Pancreas (tissue), 10 donors: ENCODE measurements at regions not wholly inside any gene's neighbourhood (a gene's known extent, or its start where the extent isn't known, plus 50 kb on each side); places are given as distances from the start of the nearest gene placed in this dataset.

Experiments
- ATAC-seq, 4 donors: fragments of 200-7000 bp; cut with Tn5 transposase; one replicate each; pipeline versions ENCODE4 v1.8.0 to v1.9.1; 2020; ENCODE audit warnings: mild to moderate bottlenecking in 4 of 4, moderate library complexity in 4 of 4
- DNase-seq, 6 donors: peaks; one replicate each; pipeline ENCODE4 v3.0.0-alpha.2; 2020
- FAIRE-seq: peaks from 2 replicates; lab custom pipeline; 2012; peaks lifted over from hg19 to GRCh38; lab: Jason Lieb, UNC
- H3K27ac ChIP-seq, 4 donors: fragments of 200-600 bp; sonication (generic); 1 replicate in 3 of 4; 2 replicates in 1 of 4; pipeline versions ENCODE4 v1.5.0 to v1.8.0; 2020
- H3K27me3 ChIP-seq, 4 donors: fragments of 200-600 bp; one replicate each; pipeline ENCODE4 v1.8.0; 2021
- H3K36me3 ChIP-seq, 3 donors: fragments of 200-600 bp; sonication (generic) in 1 of 3; one replicate each; pipeline versions ENCODE4 v1.5.0 to v1.8.0; 2020 to 2021
- H3K4me1 ChIP-seq, 3 donors: fragments of 200-600 bp; one replicate each; pipeline ENCODE4 v1.8.0; 2021
- H3K4me3 ChIP-seq, 4 donors: fragments of 200-600 bp; sonication (generic) in 2 of 4; one replicate each; pipeline versions ENCODE4 v1.5.0 to v1.8.0; 2020 to 2021
- H3K9me3 ChIP-seq, 4 donors: fragments of 200-600 bp; one replicate each; pipeline ENCODE4 v1.8.0; 2021
- CTCF ChIP-seq, 4 donors: fragments of 200-600 bp; sonication (generic) in 3 of 4; IDR thresholded peaks; one replicate each; pipeline versions ENCODE4 v1.5.0 to v1.8.0; 2021; ENCODE audit warnings: antibody characterized with exemption in 4 of 4
- WGBS, 2 donors: extraction: QIAGEN DNeasy Blood & Tissue Kit; methylation state at CpG; one replicate each; pipeline ENCODE4 v1.1.7; 2013; 5-methylcytosine and 5-hydroxymethylcytosine counted together
- intact Hi-C, 3 donors: fragments of 100-400 bp; cut with DNase I; formaldehyde crosslinking; loops; one replicate each; pipeline versions ENCODE4 v1.11.1 to v1.14.2; 2022
- donor health status: healthy with polysubstance abuse.
- donor health status: DM: no; HTN: no; CAD: no; lungs with moderate emphysema.
- donor health status: DM: no; HTN: no; CAD: no.
- donor health status: control.
- donor health status: control.
- donor health status: Bipolar disorder and iron deficiency.
- donor health status: DM: yes; HTN: yes; CAD: no.
- donor health status: DM: no; HTN: no; CAD: no.
- donor health status: DM: no; HTN: no; CAD: no.
- donor health status: DM: yes; HTN: yes; CAD: no.

GRCh38 chr16:60731329-60732050 lies 1304.7 kb downstream of the CDH8 start:
- no peaks in the 10 kb centered on the region for H3K4me1 ChIP-seq
- no peaks in the 10 kb centered on the region for H3K36me3 ChIP-seq
- intact Hi-C loops: no loop called here
- no peaks in the 10 kb centered on the region for H3K9me3 ChIP-seq
- no peak for TF ChIP-seq CTCF (IDR thresholded peaks at IDR 0.05)
- ATAC-seq (no peak), DNase-seq (no peak), FAIRE-seq (no peak)
- H3K27me3 ChIP-seq: no peaks in the 10 kb centered on the region
- H3K4me3 ChIP-seq: no peak overlapping the region
- no peak overlapping the region for H3K27ac ChIP-seq
- WGBS, 2 donors: 43 to 56% methylated on average over 5 of the region's 5 CpGs

GRCh38 chr16:60729051-60729450 lies 1307.2 kb downstream of the CDH8 start:
- no peaks in the 10 kb centered on the region for H3K27me3 ChIP-seq
- intact Hi-C loops: no loop called here
- no peaks in the 10 kb centered on the region for H3K9me3 ChIP-seq
- TF ChIP-seq CTCF (IDR thresholded peaks at IDR 0.05): no peak
- H3K27ac ChIP-seq: no peak overlapping the region
- H3K4me1 ChIP-seq: no peaks in the 10 kb centered on the region
- DNase-seq (no peak), FAIRE-seq (no peak), ATAC-seq (no peak)
- H3K4me3 ChIP-seq: no peak overlapping the region
- no peaks in the 10 kb centered on the region for H3K36me3 ChIP-seq

DNA sequence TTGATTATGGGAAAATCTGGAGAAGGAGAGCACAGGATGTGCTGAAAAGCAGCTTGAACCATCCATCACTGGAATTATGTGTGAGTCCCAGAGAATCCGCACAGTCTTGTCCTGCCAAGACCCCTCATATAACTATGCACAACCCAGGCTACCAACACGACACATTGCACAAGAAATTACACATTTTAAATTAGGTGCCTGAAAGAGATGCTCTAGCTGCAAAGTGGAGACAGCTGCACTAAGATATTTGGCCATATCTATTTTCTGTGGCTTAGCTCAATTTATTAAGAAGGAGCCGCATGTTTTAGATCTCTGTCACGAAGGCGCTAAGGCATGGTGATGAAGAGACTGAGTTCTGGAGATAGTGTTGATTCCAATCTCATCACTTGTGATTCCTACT lies 1308.4 kb downstream of the CDH8 start:
- Histone ChIP-seq H3K27me3 (no peaks in the 10 kb centered on the region), H3K4me1 (no peaks in the 10 kb centered on the region)
- ATAC-seq: no peak

GRCh38 chr16:60720060-60720459 lies 1316.2 kb downstream of the CDH8 start:
- H3K27ac ChIP-seq: no peak overlapping the region
- H3K36me3 ChIP-seq: no peaks in the 10 kb centered on the region
- H3K9me3 ChIP-seq: no peaks in the 10 kb centered on the region
- no peaks in the 10 kb centered on the region for H3K27me3 ChIP-seq
- no peaks in the 10 kb centered on the region for H3K4me1 ChIP-seq
- H3K4me3 ChIP-seq: no peak overlapping the region
- WGBS, 2 donors: 55 to 75% methylated on average over 2 of the region's 2 CpGs
- intact Hi-C loops: no loop called here
- ATAC-seq (no peak), FAIRE-seq (no peak), DNase-seq (no peak)
- no peak for TF ChIP-seq CTCF (IDR thresholded peaks at IDR 0.05)

More for the DNA sequence above, 1308.4 kb downstream of the CDH8 start:
- Histone ChIP-seq H3K4me3 (no peak overlapping the region), H3K9me3 (no peaks in the 10 kb centered on the region), H3K27ac (no peak overlapping the region), H3K36me3 (no peaks in the 10 kb centered on the region)
- WGBS, 2 donors: 66 to 78% methylated on average over 5 of the region's 5 CpGs
- TF ChIP-seq CTCF (IDR thresholded peaks at IDR 0.05): no peak
- intact Hi-C loops: no loop called here
- no peak for FAIRE-seq
- no peak for DNase-seq

DNA sequence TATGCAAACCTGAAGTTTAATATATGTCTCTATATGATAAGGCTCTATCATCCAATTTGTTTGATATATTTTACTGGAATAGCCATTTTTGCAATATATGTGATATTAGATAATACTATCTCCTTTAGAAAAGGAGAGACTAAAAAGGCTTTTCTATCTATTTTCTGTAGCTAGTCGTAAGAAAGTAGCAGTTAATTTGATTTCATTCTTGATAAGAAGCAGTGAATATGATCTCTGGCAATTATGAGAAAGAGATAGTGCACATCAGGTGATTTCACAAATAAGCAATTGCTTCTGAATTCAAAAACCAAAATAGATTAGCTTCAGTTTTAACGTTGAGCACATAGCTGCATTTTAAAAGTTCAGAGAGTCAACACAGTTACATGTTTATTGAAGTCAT lies 1318.4 kb downstream of the CDH8 start:
- ATAC-seq: no peak
- H3K4me1 ChIP-seq: no peaks in the 10 kb centered on the region
- intact Hi-C loops: no loop called here
- no peak overlapping the region for H3K27ac ChIP-seq
- no peaks in the 10 kb centered on the region for H3K9me3 ChIP-seq
- TF ChIP-seq CTCF (IDR thresholded peaks at IDR 0.05): no peak
- H3K27me3 ChIP-seq: no peaks in the 10 kb centered on the region
- H3K4me3 ChIP-seq: no peak overlapping the region
- H3K36me3 ChIP-seq: no peaks in the 10 kb centered on the region
- FAIRE-seq: no peak
- no peak for DNase-seq
- WGBS, 2 donors: 45 to 49% methylated on average over 2 of the region's 2 CpGs
